ENCODE measurements at regions not wholly inside any gene's neighbourhood (a gene's known extent, or its start where the extent isn't known, plus 50 kb on each side); places are given as distances from the start of the nearest gene placed in this dataset.

- no peak for FAIRE-seq
Observed at GRCh38 chr15:99826157-99826780, 93.0 kb upstream of the LYSMD4 start.

More at GRCh38 chr15:99826157-99826780, 93.0 kb upstream of the LYSMD4 start:
- H3K9me3 ChIP-seq (replicated peaks; ENCODE audit: control insufficient read depth, insufficient read depth, low read depth, low read length) = no peaks in the 10 kb centered on the region
- H3K4me1 ChIP-seq (replicated peaks in 1 of 2; ENCODE audit: control insufficient read depth in 2 of 2, insufficient read depth in 2 of 2, low read length in 2 of 2) = no peaks in the 10 kb centered on the region
- no peaks in the 10 kb centered on the region for H3K79me2 ChIP-seq (ENCODE audit: control insufficient read depth, insufficient read depth, low read length)
- no peaks in the 10 kb centered on the region for H3K27me3 ChIP-seq (ENCODE audit: control insufficient read depth in 2 of 2, insufficient read depth in 2 of 2, low read length in 2 of 2)
- no peak overlapping the region for H3K27ac ChIP-seq (ENCODE audit: extremely low read depth, low read depth, low read length)
- no peak overlapping the region for H3K4me2 ChIP-seq (ENCODE audit: insufficient read depth, low read length)
- TF ChIP-seq MCM2 (IDR thresholded peaks at IDR 0.05; ENCODE audit: low read depth) (no peak), JUN (IDR thresholded peaks at IDR 0.05; ENCODE audit: borderline replicate concordance, low read depth, low read length) (no peak), JUN (CRISPR knock-in tag; IDR thresholded peaks at IDR 0.05; ENCODE audit: borderline replicate concordance) (no peak), ZNF512 (tag; IDR thresholded peaks at IDR 0.05) (no peak), XRCC4 (IDR thresholded peaks at IDR 0.05; ENCODE audit: extremely low read depth, insufficient read depth, insufficient read length) (no peak), ZEB2 (IDR thresholded peaks at IDR 0.05) (no peak), NKRF (IDR thresholded peaks at IDR 0.05; ENCODE audit: borderline replicate concordance) (no peak), HINFP (tag; conservative IDR thresholded peaks at IDR 0.05; ENCODE audit: low read depth) (no peak)
- ATAC-seq (no peak), DNase-seq (ENCODE audit: extremely low read depth in 1 of 4, low spot score in 3 of 4) (no peak)
- H3K4me3 ChIP-seq = no peak overlapping the region
- H3K9me1 ChIP-seq (ENCODE audit: control insufficient read depth, insufficient read depth, low read length) = no peaks in the 10 kb centered on the region
- ChIA-PET CTCF (ENCODE audit: low intra/inter-chr PET ratio) (no interaction called here), POLR2A (no interaction called here)
- H3K36me3 ChIP-seq (ENCODE audit: control insufficient read depth, insufficient read depth, low read length) = no peaks in the 10 kb centered on the region
- no peaks in the 10 kb centered on the region for H4K20me1 ChIP-seq (replicated peaks; ENCODE audit: control insufficient read depth, insufficient read depth, low read length)
- no peak overlapping the region for H3K9ac ChIP-seq (ENCODE audit: insufficient read depth in 1 of 2, low read depth in 2 of 2, low read length in 2 of 2)
- 0% methylated on average over 4 of the region's 4 CpGs for WGBS (ENCODE audit: insufficient coverage, low coverage, missing lambda C conversion rate)
- in situ Hi-C loops (cut with MboI) = no loop called here
- no peak overlapping the region for H2AFZ ChIP-seq (ENCODE audit: low read depth, low read length)
- intact Hi-C loops (cut with micrococcal nuclease) = no loop called here
- no TSS peak for BruUV-seq (replicated peaks)
